SK-N-SH (cell line): ENCODE measurements at regions not wholly inside any gene's neighbourhood (a gene's known extent, or its start where the extent isn't known, plus 50 kb on each side); places are given as distances from the start of the nearest gene placed in this dataset.

Experiments
- EP300 ChIP-seq, 2 experiments: IDR thresholded peaks; 2 replicates each; pipeline versions ENCODE4 v1.4.0 to v1.6.1; 2012; ENCODE audit warnings: borderline replicate concordance in 1 of 2, low read depth in 1 of 2, low read length in 1 of 2
- EZH2phosphoT487 ChIP-seq: fragments of 200-600 bp; sonication (generic); IDR thresholded peaks from 2 replicates; pipeline ENCODE4 v1.6.1; 2017; ENCODE audit warnings: low read depth, mixed run types, mild to moderate bottlenecking, antibody characterized with exemption, moderate library complexity, borderline replicate concordance
- JUND ChIP-seq: IDR thresholded peaks from 2 replicates; pipeline ENCODE4 v1.4.0; 2012
- SMC3 ChIP-seq: IDR thresholded peaks from 2 replicates; pipeline ENCODE4 v1.6.1; 2012; ENCODE audit warnings: low read depth, low read length, improper control_type of control experiment
- YY1 ChIP-seq: IDR thresholded peaks from 2 replicates; pipeline ENCODE4 v1.4.0; 2012; ENCODE audit warnings: low read depth, mild to moderate bottlenecking
- TF ChIP-seq, protein P1 (sequence below): fragments of 200-600 bp; sonication (generic); IDR thresholded peaks from 2 replicates; pipeline ENCODE4 v1.6.1; 2017; ENCODE audit warnings: antibody characterized with exemption, mild to moderate bottlenecking, moderate library complexity
- TF ChIP-seq, protein P2 (sequence below): IDR thresholded peaks from 2 replicates; pipeline ENCODE4 v1.4.0; 2012; ENCODE audit warnings: low read depth, borderline replicate concordance

DNA sequence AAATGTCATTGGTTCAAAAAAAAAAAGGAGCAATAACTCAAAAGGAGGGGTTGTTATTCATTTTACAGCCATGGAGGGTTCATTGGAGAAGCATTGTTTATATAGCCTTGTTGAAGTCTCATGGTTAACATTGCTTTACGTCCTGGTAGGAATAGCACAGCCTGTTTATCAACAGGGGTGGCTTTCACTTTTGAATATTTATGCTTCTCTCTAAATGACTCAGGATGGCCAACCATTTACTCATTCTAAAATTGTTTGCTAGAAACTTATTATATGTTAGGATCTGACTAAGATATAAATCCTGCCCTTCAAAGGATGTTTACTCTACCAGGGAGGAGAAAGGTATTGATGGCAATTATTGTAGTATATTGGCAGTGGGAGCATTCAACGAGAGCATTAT lies 534.1 kb upstream of the GALNTL6 start:
- TF ChIP-seq, protein P1, sequence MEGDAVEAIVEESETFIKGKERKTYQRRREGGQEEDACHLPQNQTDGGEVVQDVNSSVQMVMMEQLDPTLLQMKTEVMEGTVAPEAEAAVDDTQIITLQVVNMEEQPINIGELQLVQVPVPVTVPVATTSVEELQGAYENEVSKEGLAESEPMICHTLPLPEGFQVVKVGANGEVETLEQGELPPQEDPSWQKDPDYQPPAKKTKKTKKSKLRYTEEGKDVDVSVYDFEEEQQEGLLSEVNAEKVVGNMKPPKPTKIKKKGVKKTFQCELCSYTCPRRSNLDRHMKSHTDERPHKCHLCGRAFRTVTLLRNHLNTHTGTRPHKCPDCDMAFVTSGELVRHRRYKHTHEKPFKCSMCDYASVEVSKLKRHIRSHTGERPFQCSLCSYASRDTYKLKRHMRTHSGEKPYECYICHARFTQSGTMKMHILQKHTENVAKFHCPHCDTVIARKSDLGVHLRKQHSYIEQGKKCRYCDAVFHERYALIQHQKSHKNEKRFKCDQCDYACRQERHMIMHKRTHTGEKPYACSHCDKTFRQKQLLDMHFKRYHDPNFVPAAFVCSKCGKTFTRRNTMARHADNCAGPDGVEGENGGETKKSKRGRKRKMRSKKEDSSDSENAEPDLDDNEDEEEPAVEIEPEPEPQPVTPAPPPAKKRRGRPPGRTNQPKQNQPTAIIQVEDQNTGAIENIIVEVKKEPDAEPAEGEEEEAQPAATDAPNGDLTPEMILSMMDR, result no peak
- TF ChIP-seq JUND (no peak), SMC3 (no peak), EP300 (IDR thresholded peaks at IDR 0.05; ENCODE audit: borderline replicate concordance in 1 of 2, low read depth in 1 of 2, low read length in 1 of 2) (no peak), EZH2phosphoT487 (no peak), YY1 (no peak)
- TF ChIP-seq, protein P2, sequence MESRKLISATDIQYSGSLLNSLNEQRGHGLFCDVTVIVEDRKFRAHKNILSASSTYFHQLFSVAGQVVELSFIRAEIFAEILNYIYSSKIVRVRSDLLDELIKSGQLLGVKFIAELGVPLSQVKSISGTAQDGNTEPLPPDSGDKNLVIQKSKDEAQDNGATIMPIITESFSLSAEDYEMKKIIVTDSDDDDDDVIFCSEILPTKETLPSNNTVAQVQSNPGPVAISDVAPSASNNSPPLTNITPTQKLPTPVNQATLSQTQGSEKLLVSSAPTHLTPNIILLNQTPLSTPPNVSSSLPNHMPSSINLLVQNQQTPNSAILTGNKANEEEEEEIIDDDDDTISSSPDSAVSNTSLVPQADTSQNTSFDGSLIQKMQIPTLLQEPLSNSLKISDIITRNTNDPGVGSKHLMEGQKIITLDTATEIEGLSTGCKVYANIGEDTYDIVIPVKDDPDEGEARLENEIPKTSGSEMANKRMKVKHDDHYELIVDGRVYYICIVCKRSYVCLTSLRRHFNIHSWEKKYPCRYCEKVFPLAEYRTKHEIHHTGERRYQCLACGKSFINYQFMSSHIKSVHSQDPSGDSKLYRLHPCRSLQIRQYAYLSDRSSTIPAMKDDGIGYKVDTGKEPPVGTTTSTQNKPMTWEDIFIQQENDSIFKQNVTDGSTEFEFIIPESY, result no peak
